NB4 (cell line): ENCODE measurements at regions not wholly inside any gene's neighbourhood (a gene's known extent, or its start where the extent isn't known, plus 50 kb on each side); places are given as distances from the start of the nearest gene placed in this dataset.

Source experiments
- POLR2A ChIP-seq: IDR thresholded peaks from 2 replicates; pipeline ENCODE4 v1.6.1; 2011; ENCODE audit warnings: mild to moderate bottlenecking; ENCODE audit not compliant: insufficient read length; ENCODE audit errors: extremely low read depth
- TF ChIP-seq, protein P1 (sequence below): IDR thresholded peaks from one replicate; pipeline ENCODE4 v1.5.1; 2012; ENCODE audit warnings: low read depth, low read length

DNA sequence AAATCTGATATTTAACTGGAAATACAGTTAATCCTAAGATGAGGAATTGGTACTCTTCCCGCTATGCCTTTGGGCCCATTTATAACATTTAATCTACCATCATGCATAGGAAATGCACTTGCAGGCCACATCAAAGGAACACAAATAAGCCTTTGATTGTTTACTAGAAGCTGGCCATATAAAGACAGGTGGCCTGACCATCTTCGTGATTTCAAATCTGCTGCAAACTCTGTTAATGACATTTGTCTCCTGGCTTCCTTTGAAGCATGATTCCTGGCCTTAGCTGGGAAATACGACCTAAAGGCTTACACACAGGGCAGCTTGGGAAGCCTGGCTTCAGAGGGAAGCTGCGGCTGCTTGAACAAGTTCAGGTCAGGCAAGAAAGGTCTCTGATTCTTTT lies 552.1 kb downstream of the CDH26 start:
- TF ChIP-seq, protein P1, sequence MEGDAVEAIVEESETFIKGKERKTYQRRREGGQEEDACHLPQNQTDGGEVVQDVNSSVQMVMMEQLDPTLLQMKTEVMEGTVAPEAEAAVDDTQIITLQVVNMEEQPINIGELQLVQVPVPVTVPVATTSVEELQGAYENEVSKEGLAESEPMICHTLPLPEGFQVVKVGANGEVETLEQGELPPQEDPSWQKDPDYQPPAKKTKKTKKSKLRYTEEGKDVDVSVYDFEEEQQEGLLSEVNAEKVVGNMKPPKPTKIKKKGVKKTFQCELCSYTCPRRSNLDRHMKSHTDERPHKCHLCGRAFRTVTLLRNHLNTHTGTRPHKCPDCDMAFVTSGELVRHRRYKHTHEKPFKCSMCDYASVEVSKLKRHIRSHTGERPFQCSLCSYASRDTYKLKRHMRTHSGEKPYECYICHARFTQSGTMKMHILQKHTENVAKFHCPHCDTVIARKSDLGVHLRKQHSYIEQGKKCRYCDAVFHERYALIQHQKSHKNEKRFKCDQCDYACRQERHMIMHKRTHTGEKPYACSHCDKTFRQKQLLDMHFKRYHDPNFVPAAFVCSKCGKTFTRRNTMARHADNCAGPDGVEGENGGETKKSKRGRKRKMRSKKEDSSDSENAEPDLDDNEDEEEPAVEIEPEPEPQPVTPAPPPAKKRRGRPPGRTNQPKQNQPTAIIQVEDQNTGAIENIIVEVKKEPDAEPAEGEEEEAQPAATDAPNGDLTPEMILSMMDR, result no peak
- no peak for TF ChIP-seq POLR2A
